Peyer's patch (tissue), 4 donors: ENCODE measurements at regions not wholly inside any gene's neighbourhood (a gene's known extent, or its start where the extent isn't known, plus 50 kb on each side); places are given as distances from the start of the nearest gene placed in this dataset.

Experiments
- CTCF ChIP-seq, 6 experiments: fragments of 450-650 bp in 4 of 6; fragments of 200-600 bp in 2 of 6; sonication (generic) in 1 of 6; IDR thresholded peaks; one replicate each; pipeline ENCODE4 v1.5.1; 2017 to 2019; ENCODE audit warnings: antibody characterized with exemption in 6 of 6, mild to moderate bottlenecking in 3 of 6, moderate library complexity in 1 of 6
- POLR2A ChIP-seq, 2 donors: fragments of 450-650 bp; IDR thresholded peaks; one replicate each; pipeline ENCODE4 v1.5.1; 2017; ENCODE audit warnings: antibody characterized with exemption in 2 of 2, mild to moderate bottlenecking in 2 of 2, moderate library complexity in 2 of 2

- TF ChIP-seq POLR2A (IDR thresholded peaks at IDR 0.05) (no peak), CTCF (IDR thresholded peaks at IDR 0.05) (no peak)
These were observed 76.9 kb downstream of the CYB561 start for GRCh38 chr17:63369233-63369632.
